Neural progenitor cell (in vitro differentiated cells): ENCODE measurements at regions not wholly inside any gene's neighbourhood (a gene's known extent, or its start where the extent isn't known, plus 50 kb on each side); places are given as distances from the start of the nearest gene placed in this dataset.

Experiments
- CTCF ChIP-seq: fragments of 200-600 bp; sonication (generic); IDR thresholded peaks from 2 replicates; pipeline ENCODE4 v1.5.1; 2017; ENCODE audit warnings: antibody characterized with exemption, mild to moderate bottlenecking
- EZH2 ChIP-seq: fragments of 200-600 bp; sonication (generic); IDR thresholded peaks from 2 replicates; pipeline ENCODE4 v1.6.1; 2017; ENCODE audit warnings: antibody characterized with exemption, mild to moderate bottlenecking, moderate library complexity
- EZH2phosphoT487 ChIP-seq: fragments of 200-600 bp; sonication (generic); IDR thresholded peaks from 2 replicates; pipeline ENCODE4 v1.6.1; 2017; ENCODE audit warnings: antibody characterized with exemption

GRCh38 chr1:185535621-185536020 lies 198.6 kb upstream of the HMCN1 start:
- TF ChIP-seq CTCF, result no peak
- TF ChIP-seq EZH2, result no peak
- no peak for TF ChIP-seq EZH2phosphoT487
